Neutrophil (primary cell): ENCODE measurements at regions not wholly inside any gene's neighbourhood (a gene's known extent, or its start where the extent isn't known, plus 50 kb on each side); places are given as distances from the start of the nearest gene placed in this dataset.

Source experiments
- H3K27ac ChIP-seq: fragments of 200-600 bp; sonication (generic); 2 replicates; pipeline ENCODE4 v1.5.1; 2016; ENCODE audit warnings: mild to moderate bottlenecking, moderate library complexity
- H3K27me3 ChIP-seq: fragments of 200-600 bp; sonication (generic); 2 replicates; pipeline ENCODE4 v1.6.0; 2016; ENCODE audit warnings: mild to moderate bottlenecking
- H3K36me3 ChIP-seq: fragments of 200-600 bp; sonication (generic); 2 replicates; pipeline ENCODE4 v1.5.1; 2017
- H3K4me1 ChIP-seq, 2 experiments: fragments of 200-600 bp in 1 of 2; sonication (generic) in 1 of 2; 1 replicate in 1 of 2; 2 replicates in 1 of 2; pipeline versions ENCODE4 v1.5.1 to v1.6.1; 2013 to 2016; ENCODE audit warnings: low read depth in 1 of 2, low read length in 1 of 2, mild to moderate bottlenecking in 1 of 2, moderate library complexity in 1 of 2; ENCODE audit not compliant: control insufficient read depth in 1 of 2, insufficient read depth in 1 of 2
- H3K4me3 ChIP-seq, 2 experiments: fragments of 200-600 bp in 1 of 2; sonication (generic) in 1 of 2; 1 replicate in 1 of 2; 2 replicates in 1 of 2; pipeline ENCODE4 v1.5.1; 2013 to 2016; ENCODE audit warnings: low read depth in 1 of 2, low read length in 1 of 2, mild to moderate bottlenecking in 1 of 2, moderate library complexity in 1 of 2
- H3K9me3 ChIP-seq: fragments of 200-600 bp; sonication (generic); 2 replicates; pipeline ENCODE4 v1.5.1; 2016
- TF ChIP-seq, protein P1 (sequence below): fragments of 200-600 bp; sonication (generic); IDR thresholded peaks from 2 replicates; pipeline ENCODE4 v1.5.1; 2016; ENCODE audit warnings: antibody characterized with exemption

DNA sequence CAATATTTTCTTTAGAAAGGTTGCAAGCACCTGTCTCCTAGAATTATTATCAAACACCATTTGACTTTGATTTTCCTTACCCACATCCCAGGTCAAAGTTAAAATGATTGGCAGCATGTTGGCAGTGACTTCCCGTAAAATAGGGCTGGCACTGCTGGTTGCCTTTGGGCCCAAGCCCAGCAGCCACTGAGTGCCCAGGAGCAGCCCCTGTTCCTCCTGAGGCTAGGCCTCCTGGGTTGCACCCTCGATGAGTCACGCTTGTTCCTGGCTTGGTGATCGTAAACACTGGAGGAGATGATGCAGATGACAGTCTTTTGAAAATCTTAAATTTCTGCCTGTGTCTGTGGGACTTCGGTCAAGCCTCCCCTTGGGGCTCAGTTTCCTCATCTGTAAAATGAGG is 290.0 kb downstream of the TLE3 start:
- TF ChIP-seq, protein P1, sequence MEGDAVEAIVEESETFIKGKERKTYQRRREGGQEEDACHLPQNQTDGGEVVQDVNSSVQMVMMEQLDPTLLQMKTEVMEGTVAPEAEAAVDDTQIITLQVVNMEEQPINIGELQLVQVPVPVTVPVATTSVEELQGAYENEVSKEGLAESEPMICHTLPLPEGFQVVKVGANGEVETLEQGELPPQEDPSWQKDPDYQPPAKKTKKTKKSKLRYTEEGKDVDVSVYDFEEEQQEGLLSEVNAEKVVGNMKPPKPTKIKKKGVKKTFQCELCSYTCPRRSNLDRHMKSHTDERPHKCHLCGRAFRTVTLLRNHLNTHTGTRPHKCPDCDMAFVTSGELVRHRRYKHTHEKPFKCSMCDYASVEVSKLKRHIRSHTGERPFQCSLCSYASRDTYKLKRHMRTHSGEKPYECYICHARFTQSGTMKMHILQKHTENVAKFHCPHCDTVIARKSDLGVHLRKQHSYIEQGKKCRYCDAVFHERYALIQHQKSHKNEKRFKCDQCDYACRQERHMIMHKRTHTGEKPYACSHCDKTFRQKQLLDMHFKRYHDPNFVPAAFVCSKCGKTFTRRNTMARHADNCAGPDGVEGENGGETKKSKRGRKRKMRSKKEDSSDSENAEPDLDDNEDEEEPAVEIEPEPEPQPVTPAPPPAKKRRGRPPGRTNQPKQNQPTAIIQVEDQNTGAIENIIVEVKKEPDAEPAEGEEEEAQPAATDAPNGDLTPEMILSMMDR = no peak
- Histone ChIP-seq H3K36me3 (no peaks in the 10 kb centered on the region), H3K27ac (peak overlapping the region; percentile 99), H3K4me1 (peaks cover 79 to 90% of the 10 kb centered on the region in 2 experiments), H3K4me3 (no peak overlapping the region), H3K9me3 (no peaks in the 10 kb centered on the region), H3K27me3 (no peaks in the 10 kb centered on the region)

GRCh38 chr15:69808756-69809155 is 289.0 kb downstream of the TLE3 start:
- Histone ChIP-seq H3K27me3 (no peaks in the 10 kb centered on the region), H3K9me3 (no peaks in the 10 kb centered on the region), H3K27ac (peak overlapping the region; percentile 99), H3K4me1 (peaks cover 71 to 86% of the 10 kb centered on the region in 2 experiments), H3K36me3 (no peaks in the 10 kb centered on the region), H3K4me3 (peak overlapping the region in 1 of 2 experiments; percentile 25)
- TF ChIP-seq, protein P1 = no peak

- Histone ChIP-seq H3K27me3 (no peaks in the 10 kb centered on the region), H3K4me3 (no peak overlapping the region), H3K27ac (peak overlapping the region; percentile 99), H3K36me3 (no peaks in the 10 kb centered on the region), H3K9me3 (no peaks in the 10 kb centered on the region), H3K4me1 (peaks cover 67 to 82% of the 10 kb centered on the region in 2 experiments)
- TF ChIP-seq, protein P1 = no peak
Observed at GRCh38 chr15:69809421-69809820, 288.3 kb downstream of the TLE3 start.

- H3K27ac ChIP-seq = peak overlapping the region; percentile 48
- H3K27me3 ChIP-seq = no peaks in the 10 kb centered on the region
- no peaks in the 10 kb centered on the region for H3K9me3 ChIP-seq
- H3K4me1 ChIP-seq = peaks cover 54 to 69% of the 10 kb centered on the region in 2 experiments
- no peaks in the 10 kb centered on the region for H3K36me3 ChIP-seq
- peak overlapping the region in 1 of 2 experiments; percentile 26 for H3K4me3 ChIP-seq
- TF ChIP-seq, protein P1 = no peak
Observed at GRCh38 chr15:69810431-69811354, 287.0 kb downstream of the TLE3 start.

GRCh38 chr15:69812861-69813261 is 284.9 kb downstream of the TLE3 start:
- TF ChIP-seq, protein P1 = no peak
- H3K4me3 ChIP-seq = peak overlapping the region in 1 of 2 experiments; percentile 34
- H3K9me3 ChIP-seq = no peaks in the 10 kb centered on the region
- H3K27ac ChIP-seq = peak overlapping the region; percentile 18
- peaks cover 41 to 58% of the 10 kb centered on the region in 2 experiments for H3K4me1 ChIP-seq
- no peaks in the 10 kb centered on the region for H3K27me3 ChIP-seq
- no peaks in the 10 kb centered on the region for H3K36me3 ChIP-seq
